ENCODE measurements at regions not wholly inside any gene's neighbourhood (a gene's known extent, or its start where the extent isn't known, plus 50 kb on each side); places are given as distances from the start of the nearest gene placed in this dataset.

GRCh38 chrX:87727620-87728019, 210.0 kb downstream of the KLHL4 start:
- DNase-seq (ENCODE audit: low read depth) = no peak
- H3K4me3 ChIP-seq (ENCODE audit: low read length) = no peak overlapping the region
- no peak for TF ChIP-seq CTCF (IDR thresholded peaks at IDR 0.05; ENCODE audit: insufficient read depth, low read depth, low read length, missing control alignments)

- H3K4me3 ChIP-seq (ENCODE audit: low read length) = no peak overlapping the region
- DNase-seq (ENCODE audit: low read depth) = no peak
- TF ChIP-seq CTCF (IDR thresholded peaks at IDR 0.05; ENCODE audit: insufficient read depth, low read depth, low read length, missing control alignments) = no peak
Observed at GRCh38 chrX:87728024-87728423, 210.4 kb downstream of the KLHL4 start.

- no peak overlapping the region for H3K4me3 ChIP-seq (ENCODE audit: low read length)
- no peak for TF ChIP-seq CTCF (IDR thresholded peaks at IDR 0.05; ENCODE audit: insufficient read depth, low read depth, low read length, missing control alignments)
- no peak for DNase-seq (ENCODE audit: low read depth)
Observed at GRCh38 chrX:87728459-87728858, 210.9 kb downstream of the KLHL4 start.

GRCh38 chrX:87732133-87732532, 214.5 kb downstream of the KLHL4 start:
- H3K4me3 ChIP-seq (ENCODE audit: low read length) = no peak overlapping the region
- no peak for DNase-seq (ENCODE audit: low read depth)
- TF ChIP-seq CTCF (IDR thresholded peaks at IDR 0.05; ENCODE audit: insufficient read depth, low read depth, low read length, missing control alignments) = no peak

GRCh38 chrX:87736576-87736975, 219.0 kb downstream of the KLHL4 start:
- no peak for DNase-seq (ENCODE audit: low read depth)
- TF ChIP-seq CTCF (IDR thresholded peaks at IDR 0.05; ENCODE audit: insufficient read depth, low read depth, low read length, missing control alignments) = no peak
- no peak overlapping the region for H3K4me3 ChIP-seq (ENCODE audit: low read length)

- no peak for DNase-seq (ENCODE audit: low read depth)
- no peak for TF ChIP-seq CTCF (IDR thresholded peaks at IDR 0.05; ENCODE audit: insufficient read depth, low read depth, low read length, missing control alignments)
- H3K4me3 ChIP-seq (ENCODE audit: low read length) = no peak overlapping the region
Observed at GRCh38 chrX:87744391-87744790, 226.8 kb downstream of the KLHL4 start.

GRCh38 chrX:87755493-87755892, 237.9 kb downstream of the KLHL4 start:
- DNase-seq (ENCODE audit: low read depth) = no peak
- TF ChIP-seq CTCF (IDR thresholded peaks at IDR 0.05; ENCODE audit: insufficient read depth, low read depth, low read length, missing control alignments) = no peak
- H3K4me3 ChIP-seq (ENCODE audit: low read length) = no peak overlapping the region

Data from epithelial cell of esophagus (primary cell).